ENCODE measurements at regions not wholly inside any gene's neighbourhood (a gene's known extent, or its start where the extent isn't known, plus 50 kb on each side); places are given as distances from the start of the nearest gene placed in this dataset.

DNA sequence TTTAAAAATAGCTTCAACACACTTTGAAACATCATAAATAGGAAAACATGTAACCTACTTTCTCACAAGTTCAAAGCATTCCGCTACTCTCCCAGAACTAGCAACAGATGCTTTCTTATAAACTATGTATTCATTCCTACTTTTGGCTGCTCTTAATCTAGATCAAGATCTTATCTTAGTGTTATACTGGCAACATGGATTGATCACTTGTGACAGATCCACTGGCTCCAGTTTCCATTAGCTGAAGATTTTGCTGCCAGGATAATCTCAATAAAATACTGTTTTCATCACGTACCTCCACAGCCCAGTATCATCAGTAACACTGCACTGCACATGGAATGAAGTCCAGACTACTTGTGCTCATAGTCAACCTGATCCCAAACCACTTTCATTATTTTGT is 491.7 kb upstream of the AGTR1 start:
- Histone ChIP-seq H3K9ac (ENCODE audit: low read length) (no peak overlapping the region), H3F3A (ENCODE audit: insufficient read depth, low read length, poor library complexity, severe bottlenecking) (peaks cover 7% of the 10 kb centered on the region), H3K9me2 (ENCODE audit: insufficient read depth, low read length) (no peaks in the 10 kb centered on the region), H3K9me3 (ENCODE audit: low read length) (no peaks in the 10 kb centered on the region), H3K36me3 (ENCODE audit: insufficient read depth, low read length) (no peaks in the 10 kb centered on the region), H3K27ac (ENCODE audit: low read length) (no peak overlapping the region), H3K4me2 (ENCODE audit: low read length) (no peak overlapping the region), H3K79me2 (replicated peaks; ENCODE audit: insufficient read depth, low read length) (no peaks in the 10 kb centered on the region), H4K20me1 (ENCODE audit: insufficient read depth) (no peaks in the 10 kb centered on the region), H3K4me3 (ENCODE audit: low read length) (no peak overlapping the region), H3K27me3 (ENCODE audit: insufficient read depth, low read depth, low read length) (no peaks in the 10 kb centered on the region), H2AFZ (ENCODE audit: low read depth, low read length) (no peak overlapping the region)
- TF ChIP-seq RAD21 (conservative IDR thresholded peaks at IDR 0.05) (no peak), SMC3 (conservative IDR thresholded peaks at IDR 0.05; ENCODE audit: poor library complexity) (no peak), MXI1 (conservative IDR thresholded peaks at IDR 0.05; ENCODE audit: poor library complexity, severe bottlenecking) (no peak), POLR2AphosphoS5 (IDR thresholded peaks at IDR 0.05) (no peak), EZH2 (IDR thresholded peaks at IDR 0.05; ENCODE audit: borderline replicate concordance, insufficient read depth, low read length, poor library complexity, severe bottlenecking) (no peak), REST (IDR thresholded peaks at IDR 0.05; ENCODE audit: borderline replicate concordance) (no peak), EP300 (conservative IDR thresholded peaks at IDR 0.05; ENCODE audit: poor library complexity, severe bottlenecking) (no peak), TAF1 (IDR thresholded peaks at IDR 0.05; ENCODE audit: low read depth) (no peak)
- TF ChIP-seq, protein P1, sequence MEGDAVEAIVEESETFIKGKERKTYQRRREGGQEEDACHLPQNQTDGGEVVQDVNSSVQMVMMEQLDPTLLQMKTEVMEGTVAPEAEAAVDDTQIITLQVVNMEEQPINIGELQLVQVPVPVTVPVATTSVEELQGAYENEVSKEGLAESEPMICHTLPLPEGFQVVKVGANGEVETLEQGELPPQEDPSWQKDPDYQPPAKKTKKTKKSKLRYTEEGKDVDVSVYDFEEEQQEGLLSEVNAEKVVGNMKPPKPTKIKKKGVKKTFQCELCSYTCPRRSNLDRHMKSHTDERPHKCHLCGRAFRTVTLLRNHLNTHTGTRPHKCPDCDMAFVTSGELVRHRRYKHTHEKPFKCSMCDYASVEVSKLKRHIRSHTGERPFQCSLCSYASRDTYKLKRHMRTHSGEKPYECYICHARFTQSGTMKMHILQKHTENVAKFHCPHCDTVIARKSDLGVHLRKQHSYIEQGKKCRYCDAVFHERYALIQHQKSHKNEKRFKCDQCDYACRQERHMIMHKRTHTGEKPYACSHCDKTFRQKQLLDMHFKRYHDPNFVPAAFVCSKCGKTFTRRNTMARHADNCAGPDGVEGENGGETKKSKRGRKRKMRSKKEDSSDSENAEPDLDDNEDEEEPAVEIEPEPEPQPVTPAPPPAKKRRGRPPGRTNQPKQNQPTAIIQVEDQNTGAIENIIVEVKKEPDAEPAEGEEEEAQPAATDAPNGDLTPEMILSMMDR (IDR thresholded peaks at IDR 0.05; ENCODE audit: poor library complexity, severe bottlenecking), result no peak

DNA sequence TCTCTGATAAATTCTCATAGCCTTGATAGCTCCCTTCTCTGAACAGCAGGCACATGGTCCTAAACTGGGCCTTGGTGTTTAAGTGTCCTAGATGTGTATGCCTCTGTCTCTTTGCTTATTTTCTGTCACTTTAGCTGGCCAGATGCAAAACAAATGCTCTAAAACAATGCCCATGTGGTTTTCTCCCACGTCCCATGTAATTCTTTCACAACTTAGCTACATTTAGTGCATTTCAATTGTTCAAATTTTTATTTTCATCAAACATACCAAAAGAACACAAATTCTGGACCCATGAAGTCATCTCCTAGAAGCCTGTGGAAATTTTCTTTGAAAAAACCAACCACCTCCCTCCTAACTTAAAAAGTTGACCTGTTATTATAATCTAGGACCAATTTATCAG is 491.3 kb upstream of the AGTR1 start:
- H3K9me3 ChIP-seq (ENCODE audit: low read length), result no peaks in the 10 kb centered on the region
- no peaks in the 10 kb centered on the region for H3K9me2 ChIP-seq (ENCODE audit: insufficient read depth, low read length)
- no peaks in the 10 kb centered on the region for H3K79me2 ChIP-seq (replicated peaks; ENCODE audit: insufficient read depth, low read length)
- no peak for TF ChIP-seq REST (IDR thresholded peaks at IDR 0.05; ENCODE audit: borderline replicate concordance)
- TF ChIP-seq EZH2 (IDR thresholded peaks at IDR 0.05; ENCODE audit: borderline replicate concordance, insufficient read depth, low read length, poor library complexity, severe bottlenecking), result no peak
- TF ChIP-seq TAF1 (IDR thresholded peaks at IDR 0.05; ENCODE audit: low read depth), result no peak
- TF ChIP-seq POLR2AphosphoS5 (IDR thresholded peaks at IDR 0.05), result no peak
- no peak for TF ChIP-seq SMC3 (conservative IDR thresholded peaks at IDR 0.05; ENCODE audit: poor library complexity)
- TF ChIP-seq RAD21 (conservative IDR thresholded peaks at IDR 0.05), result no peak
- no peak for TF ChIP-seq EP300 (conservative IDR thresholded peaks at IDR 0.05; ENCODE audit: poor library complexity, severe bottlenecking)
- TF ChIP-seq MXI1 (conservative IDR thresholded peaks at IDR 0.05; ENCODE audit: poor library complexity, severe bottlenecking), result no peak
- TF ChIP-seq, protein P1 (IDR thresholded peaks at IDR 0.05; ENCODE audit: poor library complexity, severe bottlenecking), result no peak
- H3K36me3 ChIP-seq (ENCODE audit: insufficient read depth, low read length), result no peaks in the 10 kb centered on the region
- H2AFZ ChIP-seq (ENCODE audit: low read depth, low read length), result no peak overlapping the region
- no peaks in the 10 kb centered on the region for H4K20me1 ChIP-seq (ENCODE audit: insufficient read depth)
- H3K9ac ChIP-seq (ENCODE audit: low read length), result no peak overlapping the region
- peaks cover 7% of the 10 kb centered on the region for H3F3A ChIP-seq (ENCODE audit: insufficient read depth, low read length, poor library complexity, severe bottlenecking)
- H3K27ac ChIP-seq (ENCODE audit: low read length), result no peak overlapping the region
- no peak overlapping the region for H3K4me2 ChIP-seq (ENCODE audit: low read length)
- H3K4me3 ChIP-seq (ENCODE audit: low read length), result no peak overlapping the region
- no peaks in the 10 kb centered on the region for H3K27me3 ChIP-seq (ENCODE audit: insufficient read depth, low read depth, low read length)
